Inflammatory macrophage treated with lipopolysaccharide for 4 hours (primary cell): ENCODE measurements at regions not wholly inside any gene's neighbourhood (a gene's known extent, or its start where the extent isn't known, plus 50 kb on each side); places are given as distances from the start of the nearest gene placed in this dataset.
"Not testable (repeated sequence)": the region's sequence is repeated elsewhere in the genome, so short reads cannot be mapped to it uniquely, and the experiment has no call there.

Experiments used
- DNase-seq: peaks from one replicate; pipeline ENCODE4 v3.0.0-alpha.2; 2020

- no peak for DNase-seq
Observed at GRCh38 chr2:192628017-192628416, 433.3 kb upstream of the TMEFF2 start.

DNA sequence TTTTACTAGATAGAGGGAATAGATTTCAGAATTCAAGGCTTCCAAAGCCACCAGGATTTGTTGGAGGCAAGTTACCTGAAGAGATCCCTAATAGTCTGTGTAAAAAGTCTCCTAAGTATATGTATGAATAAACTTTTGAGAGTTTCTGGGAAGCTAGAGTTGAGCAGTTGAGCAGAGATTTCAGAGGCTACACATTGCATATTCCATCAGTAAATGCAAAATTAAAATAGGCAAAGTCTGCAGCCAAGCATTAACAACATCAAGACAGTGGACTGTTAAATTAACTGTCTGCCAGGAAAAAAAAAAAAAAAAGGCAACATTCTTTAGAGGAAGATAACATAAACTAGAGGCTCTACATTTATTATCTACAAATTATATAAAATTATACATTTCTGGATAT is 420.4 kb upstream of the TMEFF2 start:
- DNase-seq: no peak

- DNase-seq: no peak
Observed at GRCh38 chr2:192604295-192604694, 409.6 kb upstream of the TMEFF2 start.

DNA sequence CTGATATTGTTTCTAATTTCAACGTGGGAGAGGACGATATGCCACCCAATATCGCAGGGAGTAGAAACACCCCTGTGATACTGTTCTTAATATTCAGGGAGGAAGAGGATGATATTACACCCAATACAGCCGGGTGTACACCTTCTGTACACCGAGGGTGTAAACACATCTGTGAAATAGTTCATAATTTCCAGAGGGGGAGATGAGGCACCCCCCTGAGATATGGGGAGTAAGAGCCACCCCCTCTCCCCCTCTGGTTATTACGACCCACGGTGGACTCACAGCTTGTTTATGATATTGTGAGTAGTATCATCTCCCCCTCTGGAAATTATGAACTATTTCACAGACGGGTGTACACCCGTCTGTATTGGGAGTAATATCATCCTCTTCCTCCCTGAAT is 403.9 kb upstream of the TMEFF2 start:
- not testable (repeated sequence) for DNase-seq

- DNase-seq: no peak
Observed at GRCh38 chr2:192593561-192593960, 398.8 kb upstream of the TMEFF2 start.

GRCh38 chr2:192591617-192592016 is 396.9 kb upstream of the TMEFF2 start:
- no peak for DNase-seq

GRCh38 chr2:192585418-192585817 is 390.7 kb upstream of the TMEFF2 start:
- DNase-seq: no peak

GRCh38 chr2:192584976-192585375 is 390.2 kb upstream of the TMEFF2 start:
- no peak for DNase-seq

- no peak for DNase-seq
Observed at GRCh38 chr2:192579965-192580700, 385.4 kb upstream of the TMEFF2 start.

- DNase-seq: no peak
Observed at GRCh38 chr2:192578780-192579179, 384.0 kb upstream of the TMEFF2 start.

GRCh38 chr2:192577706-192578105 is 383.0 kb upstream of the TMEFF2 start:
- DNase-seq: no peak

- no peak for DNase-seq
Observed at GRCh38 chr2:192574552-192574951, 379.8 kb upstream of the TMEFF2 start.

- DNase-seq: no peak
Observed at GRCh38 chr2:192571636-192572035, 376.9 kb upstream of the TMEFF2 start.

GRCh38 chr2:192570788-192571187 is 376.1 kb upstream of the TMEFF2 start:
- no peak for DNase-seq

- no peak for DNase-seq
Observed at GRCh38 chr2:192566863-192567262, 372.1 kb upstream of the TMEFF2 start.

DNA sequence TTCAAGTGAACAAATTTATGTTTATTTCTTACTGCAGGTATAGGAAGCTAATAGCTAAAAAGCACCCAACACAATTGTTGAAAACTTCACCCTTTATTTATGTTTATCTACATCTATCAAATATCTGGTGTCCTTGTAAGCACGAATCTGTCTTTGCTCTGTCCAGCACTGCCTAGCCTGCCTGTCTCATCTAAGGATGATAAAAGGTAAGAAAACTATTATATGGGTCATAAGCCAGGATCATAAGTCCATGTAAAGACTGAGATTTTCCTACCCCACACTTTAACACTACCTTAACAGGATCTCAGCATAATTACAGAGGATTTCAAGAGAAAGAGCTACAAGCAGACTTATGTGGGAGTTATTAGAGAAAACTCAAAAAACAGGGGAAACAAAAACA is 365.6 kb upstream of the TMEFF2 start:
- DNase-seq: no peak

GRCh38 chr2:192559587-192559986 is 364.9 kb upstream of the TMEFF2 start:
- no peak for DNase-seq

- no peak for DNase-seq
Observed at GRCh38 chr2:192558637-192559036, 363.9 kb upstream of the TMEFF2 start.

DNA sequence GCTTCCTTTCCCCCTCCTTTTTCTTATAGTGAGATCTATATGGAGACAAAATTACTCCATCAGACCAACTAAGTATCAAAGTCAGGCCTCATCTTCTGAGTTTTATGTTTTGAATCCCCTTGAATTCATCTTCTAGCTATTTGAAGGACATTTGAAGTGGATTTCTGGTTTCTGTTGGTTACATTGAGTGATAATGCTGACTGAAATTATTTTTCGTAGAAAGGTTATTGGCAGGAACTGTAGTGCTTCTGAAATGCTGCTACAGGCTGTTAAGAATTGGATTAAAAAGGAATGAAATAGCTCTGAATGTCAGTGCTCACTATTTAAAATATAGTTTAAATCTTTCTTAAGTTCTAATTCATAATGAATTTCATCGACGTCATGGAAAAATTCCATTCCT is 361.0 kb upstream of the TMEFF2 start:
- DNase-seq: no peak

DNA sequence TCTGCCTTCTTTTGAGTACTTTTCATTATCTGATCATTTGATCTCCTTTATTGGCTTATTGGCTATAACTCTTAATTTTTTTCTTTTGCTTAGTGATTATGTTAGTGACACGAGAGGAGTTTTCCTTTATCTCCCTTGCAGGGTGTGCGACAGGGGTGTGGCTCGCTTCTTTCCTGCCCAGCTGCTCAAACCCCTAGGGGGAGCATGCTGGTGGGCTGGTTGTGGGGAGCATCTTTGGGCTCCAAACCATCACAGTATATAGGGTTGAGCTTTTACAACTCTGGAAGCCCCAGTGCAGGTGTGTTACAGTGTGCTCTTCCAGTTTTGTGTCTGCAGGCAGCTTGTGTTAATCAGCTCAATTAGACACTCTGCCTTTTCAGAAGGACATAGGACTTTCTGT is 357.0 kb upstream of the TMEFF2 start:
- DNase-seq: no peak

- DNase-seq: no peak
Observed at GRCh38 chr2:192546565-192546964, 351.8 kb upstream of the TMEFF2 start.

DNA sequence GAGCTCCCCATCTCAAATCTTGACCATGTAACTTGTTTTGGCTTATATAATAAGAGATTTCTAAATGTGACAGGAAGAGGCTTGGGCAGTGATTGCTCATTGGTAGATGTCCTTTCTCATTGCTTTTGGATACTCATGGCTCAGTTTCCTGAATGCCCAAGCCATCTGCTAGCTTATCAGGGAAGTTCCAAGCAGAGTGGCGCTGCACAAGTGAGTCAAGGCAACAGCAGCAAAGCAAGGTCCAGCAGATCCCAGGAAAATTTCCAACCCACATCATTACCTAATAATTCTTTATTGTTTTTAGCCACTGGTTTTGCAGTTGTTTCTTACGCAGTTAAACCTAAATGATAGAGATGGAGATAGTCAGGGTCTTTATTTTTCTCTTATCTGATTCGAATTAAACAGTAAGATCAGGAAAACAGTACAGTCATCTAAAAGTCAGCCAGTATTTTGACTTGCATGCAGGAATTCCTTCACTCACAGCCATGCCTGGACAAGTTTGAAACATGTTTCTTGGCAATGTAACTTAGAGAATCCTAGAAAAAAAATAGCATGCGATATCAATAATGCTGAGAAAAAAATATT is 349.7 kb upstream of the TMEFF2 start:
- no peak for DNase-seq

DNA sequence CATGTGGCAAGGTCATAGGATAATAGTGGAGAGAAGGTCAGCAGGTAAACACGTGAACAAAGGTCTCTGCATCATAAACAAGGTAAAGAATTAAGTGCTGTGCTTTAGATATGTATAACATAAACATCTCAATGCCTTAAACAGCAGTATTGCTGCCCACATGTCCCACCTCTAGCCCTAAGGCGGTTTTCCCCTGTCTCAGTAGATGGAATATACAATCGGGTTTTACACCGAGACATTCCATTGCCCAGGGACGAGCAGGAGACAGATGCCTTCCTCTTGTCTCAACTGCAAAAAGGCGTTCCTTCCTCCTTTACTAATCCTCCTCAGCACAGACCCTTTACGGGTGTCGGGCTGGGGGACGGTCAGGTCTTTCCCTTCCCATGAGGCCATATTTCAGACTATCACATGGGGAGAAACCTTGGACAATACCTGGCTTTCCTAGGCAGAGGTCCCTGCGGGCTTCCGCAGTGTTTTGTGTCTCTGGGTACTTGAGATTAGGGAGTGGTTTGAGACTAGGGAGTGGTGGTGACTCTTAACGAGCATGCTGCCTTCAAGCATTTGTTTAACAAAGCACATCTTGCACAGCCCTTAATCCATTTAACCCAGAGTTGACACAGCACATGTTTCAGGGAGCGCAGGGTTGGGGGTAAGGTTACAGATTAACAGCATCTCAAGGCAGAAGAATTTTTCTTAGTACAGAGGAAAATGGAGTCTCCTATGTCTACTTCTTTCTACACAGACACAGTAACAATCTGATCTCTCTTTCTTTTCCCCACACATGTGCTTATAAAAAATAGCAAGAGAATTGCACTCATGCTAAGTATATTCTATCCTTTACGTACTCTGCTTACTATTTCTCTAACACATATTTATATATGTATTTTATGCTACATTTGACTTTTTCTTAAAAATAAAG is 347.7 kb upstream of the TMEFF2 start:
- not testable (repeated sequence) for DNase-seq

DNA sequence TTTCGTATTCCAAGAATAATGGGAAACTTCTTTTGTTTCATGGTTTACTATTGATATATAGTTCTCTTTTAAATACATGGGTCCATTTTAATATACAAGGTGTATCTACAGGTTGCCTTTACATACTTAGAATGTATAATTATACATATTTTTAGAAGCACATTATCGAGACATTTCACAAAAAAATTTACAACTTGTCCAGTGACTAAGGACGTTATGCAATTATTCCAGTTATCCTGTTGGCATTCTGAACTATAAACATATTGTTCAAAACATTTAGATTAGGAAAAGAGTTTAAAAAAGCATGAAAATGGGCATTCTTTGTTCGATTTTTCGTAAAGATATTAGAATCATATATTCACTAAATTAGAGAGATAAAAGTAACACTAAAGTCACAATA is 344.6 kb upstream of the TMEFF2 start:
- no peak for DNase-seq
